GM19467 (cell line): ENCODE measurements at regions not wholly inside any gene's neighbourhood (a gene's known extent, or its start where the extent isn't known, plus 50 kb on each side); places are given as distances from the start of the nearest gene placed in this dataset.
"Not testable (repeated sequence)": the region's sequence is repeated elsewhere in the genome, so short reads cannot be mapped to it uniquely, and the experiment has no call there.

Source experiments
- ATAC-seq: cut with Tn5 transposase; IDR thresholded peaks from one replicate; pipeline ENCODE4 v1.9.1; 2021; ENCODE audit warnings: mild to moderate bottlenecking, moderate library complexity; ENCODE audit not compliant: unreplicated experiment

DNA sequence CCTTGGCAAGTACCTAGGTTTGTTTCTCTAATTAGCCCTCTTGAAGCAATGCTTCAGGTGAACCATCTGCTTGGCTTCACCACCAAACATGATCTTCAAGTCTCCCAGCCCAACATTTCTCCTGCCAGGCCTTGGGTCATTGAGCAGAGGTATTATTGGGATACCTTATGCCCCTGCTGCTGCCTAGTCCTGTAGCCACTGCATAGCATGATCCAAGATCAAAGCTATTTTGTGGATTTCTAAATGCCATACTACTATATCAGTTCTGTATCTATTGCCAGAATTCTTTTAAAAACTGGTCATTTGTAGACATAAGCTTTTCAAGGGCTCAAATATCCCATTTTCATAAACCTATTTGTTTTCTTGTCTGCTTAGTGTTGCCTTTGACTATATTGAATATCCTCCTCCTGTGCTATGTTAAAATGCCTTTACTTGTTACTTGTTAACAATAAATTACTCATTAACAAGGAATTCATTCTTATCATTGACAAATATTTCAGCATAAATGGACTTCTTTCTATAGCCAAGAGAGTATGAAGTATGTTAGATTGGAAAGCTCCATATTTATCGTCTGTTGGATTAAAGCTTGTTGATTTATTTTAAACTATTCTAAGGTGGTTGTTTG lies 204.5 kb upstream of the RBBP8 start:
- no peak for ATAC-seq

DNA sequence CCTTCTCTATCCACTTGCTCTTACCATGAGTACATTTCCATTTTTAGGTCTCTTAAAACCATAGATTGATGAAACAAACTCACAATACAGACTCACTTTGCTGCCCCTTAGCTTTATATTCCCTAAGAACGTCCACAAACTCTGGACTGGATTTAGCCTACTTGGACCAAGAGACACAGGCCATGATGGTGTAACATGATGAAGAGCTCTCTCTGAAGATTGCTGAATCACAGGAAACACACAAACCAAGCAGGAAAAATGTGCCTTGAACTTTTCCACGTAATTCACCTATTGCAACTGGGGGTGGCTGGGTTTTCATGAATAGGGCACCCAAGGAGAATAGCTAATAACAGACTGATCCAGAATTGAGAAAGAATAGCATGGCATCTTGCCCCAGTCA lies 201.7 kb upstream of the RBBP8 start:
- ATAC-seq, result no peak

DNA sequence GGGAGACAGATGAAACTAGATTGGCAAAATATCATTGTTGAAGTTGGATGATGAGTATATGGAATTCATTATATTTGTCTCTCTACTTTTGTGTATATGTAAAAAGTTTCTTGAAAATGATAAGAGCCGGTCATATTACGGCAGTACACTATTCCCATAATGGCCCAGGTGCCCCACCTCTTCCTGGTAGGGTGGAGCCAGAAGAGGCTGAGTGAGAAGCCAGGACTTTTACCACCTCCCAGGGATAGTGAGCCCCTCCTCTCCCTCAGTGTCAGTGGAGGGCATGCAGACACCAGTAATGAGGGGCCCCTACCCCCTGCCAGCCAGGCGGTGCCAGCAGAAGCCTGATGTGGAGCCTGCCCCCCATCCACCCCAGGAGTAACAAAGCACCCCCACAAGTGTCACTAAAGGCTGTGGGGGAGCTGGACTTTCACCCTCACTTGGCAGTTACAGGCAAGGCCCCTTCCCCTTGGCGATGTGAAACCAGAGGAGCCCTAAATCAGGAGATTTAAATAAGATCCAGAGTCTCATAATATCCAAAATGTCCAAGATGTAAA lies 198.9 kb upstream of the RBBP8 start:
- no peak for ATAC-seq

DNA sequence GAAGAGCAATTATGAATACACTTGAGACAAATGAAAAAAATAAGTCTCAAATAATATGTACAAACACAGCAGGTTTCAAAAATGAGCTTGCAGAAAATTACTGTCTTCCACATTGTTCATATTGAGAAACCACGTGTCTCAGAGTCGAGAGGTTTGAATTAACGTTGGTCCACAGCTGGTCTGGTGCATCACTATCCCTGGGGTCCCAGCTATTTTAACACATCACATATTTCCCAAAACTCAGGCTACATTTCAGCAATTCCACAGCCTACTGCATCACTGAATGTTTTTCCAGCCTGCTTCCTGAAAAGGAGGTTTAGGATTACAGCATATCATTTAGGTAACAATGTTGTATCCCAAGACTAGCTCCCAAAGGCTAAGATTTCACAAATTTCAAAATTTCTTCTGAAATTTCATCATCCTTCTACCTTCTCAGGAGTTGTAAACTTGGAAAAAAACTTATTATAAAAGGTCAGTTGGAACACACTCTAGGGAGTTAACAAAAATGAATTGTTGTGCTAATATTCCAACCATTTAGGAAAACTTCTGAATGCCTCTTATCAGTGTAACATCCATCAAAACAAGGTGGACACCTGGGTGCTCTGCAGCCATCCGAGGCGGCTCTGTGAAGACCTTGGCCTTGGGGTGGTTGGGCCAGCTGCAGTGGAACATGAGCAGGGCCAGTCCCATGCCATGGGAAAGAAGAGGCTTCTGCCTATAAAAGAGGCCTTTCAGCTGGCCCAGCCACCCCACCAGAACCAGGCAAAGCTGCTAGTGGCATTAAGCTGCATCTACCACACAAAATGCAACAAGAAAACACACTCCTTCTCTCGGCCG lies 198.1 kb upstream of the RBBP8 start:
- ATAC-seq, result no peak

- ATAC-seq, result no peak
Observed at GRCh38 chr18:22737054-22737453, 196.1 kb upstream of the RBBP8 start.

DNA sequence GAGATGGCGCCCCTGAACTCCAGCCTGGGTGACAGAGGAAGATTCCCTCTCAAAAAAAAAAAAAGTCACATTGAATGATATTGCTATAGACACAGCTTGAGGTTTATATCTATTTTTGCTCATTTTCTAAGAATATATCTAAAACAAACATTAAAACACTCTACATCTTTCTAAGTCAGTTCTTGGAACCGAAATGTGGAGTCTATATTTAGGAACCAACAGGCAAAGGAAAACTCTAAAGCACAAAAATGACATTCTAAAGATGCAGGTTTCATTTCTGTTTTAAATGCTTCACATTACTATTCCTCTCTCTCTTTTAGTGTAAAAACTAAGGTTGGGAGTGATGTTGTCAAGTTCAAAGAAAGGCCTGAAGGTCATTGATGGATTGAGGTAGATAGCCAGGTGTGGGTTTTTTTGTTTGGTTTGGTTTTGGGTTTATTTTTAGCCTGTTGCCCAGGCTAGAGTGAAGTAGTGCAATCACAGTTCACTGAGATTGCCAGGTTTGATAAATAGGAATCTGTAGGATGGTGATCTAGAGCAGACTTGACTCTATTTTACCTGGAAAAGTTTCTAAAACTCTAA lies 194.0 kb upstream of the RBBP8 start:
- no peak for ATAC-seq

- no peak for ATAC-seq
Observed at GRCh38 chr18:22739789-22740188, 193.3 kb upstream of the RBBP8 start.

DNA sequence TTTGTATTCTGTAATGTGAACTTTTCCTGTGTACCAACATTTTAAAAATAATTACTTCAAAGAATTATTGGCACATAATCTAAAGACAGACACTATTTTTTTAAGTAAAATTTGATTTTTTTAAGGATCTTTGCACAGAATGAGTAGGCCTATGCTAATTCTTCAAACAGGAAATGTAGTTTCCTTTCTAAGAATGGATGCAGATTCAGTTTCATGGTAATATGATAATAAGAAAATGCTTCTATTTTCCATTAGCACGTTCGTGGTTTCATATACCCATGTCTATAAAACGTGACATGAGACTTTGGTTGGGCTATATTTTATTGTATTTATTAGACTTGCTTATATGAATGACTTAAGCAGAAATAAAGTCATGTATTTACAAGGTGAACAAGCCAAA lies 191.8 kb upstream of the RBBP8 start:
- no peak for ATAC-seq

DNA sequence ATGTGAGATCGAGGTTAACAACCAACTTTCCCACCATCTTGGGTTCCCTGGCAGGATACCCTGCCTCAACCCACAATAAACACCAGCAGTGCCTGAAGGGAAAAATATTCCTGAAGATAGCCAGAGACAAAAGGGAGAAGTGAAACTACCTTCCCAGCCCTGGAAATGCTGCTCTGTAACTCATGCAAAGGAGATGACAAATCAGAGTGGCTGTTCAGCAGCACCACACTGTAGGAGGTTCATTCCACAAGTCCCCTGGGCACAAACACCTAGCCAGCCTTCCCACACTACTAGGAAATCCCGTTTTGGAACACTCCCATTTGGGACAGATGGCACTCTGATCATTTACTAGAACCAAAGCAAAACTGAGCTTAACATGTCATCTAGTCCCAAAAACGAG lies 190.7 kb upstream of the RBBP8 start:
- no peak for ATAC-seq

- ATAC-seq, result no peak
Observed at GRCh38 chr18:22745966-22746365, 187.2 kb upstream of the RBBP8 start.

GRCh38 chr18:22752014-22752413 lies 181.1 kb upstream of the RBBP8 start:
- ATAC-seq, result no peak

GRCh38 chr18:22753130-22753831 lies 179.8 kb upstream of the RBBP8 start:
- no peak for ATAC-seq

- ATAC-seq, result not testable (repeated sequence)
Observed at GRCh38 chr18:22764005-22764404, 169.1 kb upstream of the RBBP8 start.

- no peak for ATAC-seq
Observed at GRCh38 chr18:22765896-22766295, 167.2 kb upstream of the RBBP8 start.

DNA sequence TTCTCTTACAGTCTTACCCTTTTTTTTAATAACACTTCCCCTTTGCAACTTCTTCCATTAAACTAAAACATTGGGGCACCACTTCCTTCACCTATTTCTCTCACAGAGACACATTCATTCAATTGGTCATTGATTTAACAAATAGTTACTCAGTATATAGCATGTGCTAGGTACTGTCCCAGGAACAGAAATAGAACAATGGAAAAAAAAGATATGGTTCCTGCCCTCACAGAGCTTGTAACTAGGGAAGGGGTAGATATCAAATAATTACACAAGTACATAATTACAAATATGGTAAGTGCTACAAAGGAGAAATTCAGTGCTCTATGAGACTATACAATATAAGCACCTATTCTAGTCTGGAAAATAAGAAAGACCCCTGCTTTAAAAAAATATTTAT lies 165.5 kb upstream of the RBBP8 start:
- ATAC-seq, result no peak

DNA sequence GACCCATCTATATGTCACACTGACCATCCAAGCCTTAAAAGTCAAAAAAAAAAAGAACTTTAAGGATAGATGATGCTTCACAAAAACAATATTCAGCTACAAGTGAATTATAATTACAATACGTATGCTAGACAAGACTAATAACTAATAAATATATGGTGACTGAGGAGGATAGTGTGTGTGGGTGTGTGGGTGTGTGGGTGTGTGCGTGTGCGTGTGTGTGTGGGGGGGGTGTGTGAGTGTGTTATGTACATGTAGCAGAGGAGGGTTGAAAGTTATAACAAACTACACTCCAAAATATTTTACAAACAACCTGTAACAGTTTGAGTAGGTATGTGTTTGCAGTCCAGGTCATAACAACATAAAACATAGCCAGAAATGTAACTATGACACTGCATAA lies 159.2 kb upstream of the RBBP8 start:
- no peak for ATAC-seq

GRCh38 chr18:22778996-22779395 lies 154.1 kb upstream of the RBBP8 start:
- ATAC-seq, result no peak

- ATAC-seq, result no peak
Observed at GRCh38 chr18:22783245-22783644, 149.9 kb upstream of the RBBP8 start.

DNA sequence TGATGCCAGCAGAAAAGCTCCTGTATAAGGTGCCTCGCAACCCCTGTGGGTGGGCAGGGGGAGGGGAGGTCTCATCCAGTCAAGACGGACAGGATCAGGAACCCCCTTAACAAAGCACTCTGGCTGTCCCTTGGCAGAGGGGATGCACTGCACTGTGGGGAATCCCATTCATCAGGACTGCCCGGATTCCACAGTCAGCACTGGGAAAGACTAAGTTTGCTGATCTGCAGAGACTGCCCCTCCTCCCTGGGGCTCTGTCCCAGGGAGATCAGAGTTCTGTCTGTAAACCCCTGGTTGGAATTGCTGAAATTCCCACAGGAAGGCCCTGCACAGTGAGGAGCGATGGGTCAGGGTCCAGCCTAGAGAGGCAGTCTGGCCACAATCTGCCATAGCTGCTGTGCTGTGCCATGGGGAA lies 149.5 kb upstream of the RBBP8 start:
- no peak for ATAC-seq

- no peak for ATAC-seq
Observed at GRCh38 chr18:22789052-22789451, 144.1 kb upstream of the RBBP8 start.

DNA sequence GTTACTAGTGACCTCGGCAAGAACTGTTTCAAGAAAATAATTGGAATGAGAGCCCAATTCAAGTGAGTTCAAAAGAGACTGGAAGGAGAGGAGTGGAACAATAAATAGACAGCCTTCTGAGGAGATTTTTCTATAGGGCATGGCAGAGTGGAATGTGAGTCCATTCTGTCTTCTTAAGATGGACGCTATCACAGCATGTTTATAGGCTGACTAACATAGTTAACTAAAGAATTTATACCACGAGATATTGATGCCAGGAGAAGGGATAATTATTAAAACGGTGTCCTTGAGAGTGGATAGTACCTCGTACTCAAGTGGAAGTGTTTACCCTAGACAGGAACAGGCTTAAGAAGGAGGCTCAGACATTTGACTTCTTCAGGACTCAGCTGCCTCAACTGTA lies 143.5 kb upstream of the RBBP8 start:
- ATAC-seq, result no peak
